ENCODE measurements at regions not wholly inside any gene's neighbourhood (a gene's known extent, or its start where the extent isn't known, plus 50 kb on each side); places are given as distances from the start of the nearest gene placed in this dataset.

DNA sequence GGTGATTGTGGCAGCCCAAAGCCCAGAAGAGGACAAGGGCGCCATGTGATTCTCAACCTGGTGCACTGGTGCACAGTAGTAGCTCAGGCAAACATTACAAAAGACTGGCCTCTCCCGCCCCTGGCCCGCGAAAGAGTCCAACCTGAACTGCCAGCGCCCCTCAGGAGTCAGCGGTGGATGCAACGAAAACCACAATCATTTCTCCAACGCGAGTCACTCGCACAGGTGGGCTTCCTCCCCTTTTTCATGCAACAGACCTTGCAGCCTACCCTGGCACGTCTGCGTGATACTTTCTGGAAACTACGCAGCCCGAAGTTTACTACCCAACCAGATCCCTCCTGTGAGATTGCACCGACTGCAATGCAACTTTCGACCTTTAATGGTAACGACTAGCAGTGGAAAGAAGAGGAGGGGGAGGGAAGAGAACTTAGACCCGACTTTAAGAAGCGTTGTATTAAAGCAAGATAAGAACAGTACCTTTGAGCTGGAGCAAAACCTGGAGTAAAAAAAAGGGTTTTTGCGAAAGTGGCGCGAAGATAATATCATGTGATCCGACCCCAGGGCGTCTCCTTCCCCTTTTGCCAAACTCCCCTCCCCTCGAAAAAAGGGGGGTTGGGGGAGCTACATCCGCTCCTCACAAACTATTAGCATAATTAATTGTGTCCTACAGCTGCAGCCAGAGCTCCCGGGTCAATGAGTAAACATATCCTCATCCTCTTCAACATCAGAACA, 63.3 kb upstream of the CCDC160 start:
- no peak overlapping the region for H3K4me3 ChIP-seq (ENCODE audit: low read depth, low read length)
- no peak for DNase-seq (ENCODE audit: low read depth)
- TF ChIP-seq, protein P1, sequence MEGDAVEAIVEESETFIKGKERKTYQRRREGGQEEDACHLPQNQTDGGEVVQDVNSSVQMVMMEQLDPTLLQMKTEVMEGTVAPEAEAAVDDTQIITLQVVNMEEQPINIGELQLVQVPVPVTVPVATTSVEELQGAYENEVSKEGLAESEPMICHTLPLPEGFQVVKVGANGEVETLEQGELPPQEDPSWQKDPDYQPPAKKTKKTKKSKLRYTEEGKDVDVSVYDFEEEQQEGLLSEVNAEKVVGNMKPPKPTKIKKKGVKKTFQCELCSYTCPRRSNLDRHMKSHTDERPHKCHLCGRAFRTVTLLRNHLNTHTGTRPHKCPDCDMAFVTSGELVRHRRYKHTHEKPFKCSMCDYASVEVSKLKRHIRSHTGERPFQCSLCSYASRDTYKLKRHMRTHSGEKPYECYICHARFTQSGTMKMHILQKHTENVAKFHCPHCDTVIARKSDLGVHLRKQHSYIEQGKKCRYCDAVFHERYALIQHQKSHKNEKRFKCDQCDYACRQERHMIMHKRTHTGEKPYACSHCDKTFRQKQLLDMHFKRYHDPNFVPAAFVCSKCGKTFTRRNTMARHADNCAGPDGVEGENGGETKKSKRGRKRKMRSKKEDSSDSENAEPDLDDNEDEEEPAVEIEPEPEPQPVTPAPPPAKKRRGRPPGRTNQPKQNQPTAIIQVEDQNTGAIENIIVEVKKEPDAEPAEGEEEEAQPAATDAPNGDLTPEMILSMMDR (IDR thresholded peaks at IDR 0.05; ENCODE audit: low read depth, low read length, missing control alignments): no peak

- H3K4me3 ChIP-seq (ENCODE audit: low read depth, low read length): no peak overlapping the region
- DNase-seq (ENCODE audit: low read depth): no peak
- TF ChIP-seq, protein P1 (IDR thresholded peaks at IDR 0.05; ENCODE audit: low read depth, low read length, missing control alignments): no peak
Observed at GRCh38 chrX:134174273-134174660, 62.7 kb upstream of the CCDC160 start.

- H3K4me3 ChIP-seq (ENCODE audit: low read depth, low read length): no peak overlapping the region
- TF ChIP-seq, protein P1 (IDR thresholded peaks at IDR 0.05; ENCODE audit: low read depth, low read length, missing control alignments): no peak
- DNase-seq (ENCODE audit: low read depth): no peak
Observed at GRCh38 chrX:134174859-134175258, 62.1 kb upstream of the CCDC160 start.

DNA sequence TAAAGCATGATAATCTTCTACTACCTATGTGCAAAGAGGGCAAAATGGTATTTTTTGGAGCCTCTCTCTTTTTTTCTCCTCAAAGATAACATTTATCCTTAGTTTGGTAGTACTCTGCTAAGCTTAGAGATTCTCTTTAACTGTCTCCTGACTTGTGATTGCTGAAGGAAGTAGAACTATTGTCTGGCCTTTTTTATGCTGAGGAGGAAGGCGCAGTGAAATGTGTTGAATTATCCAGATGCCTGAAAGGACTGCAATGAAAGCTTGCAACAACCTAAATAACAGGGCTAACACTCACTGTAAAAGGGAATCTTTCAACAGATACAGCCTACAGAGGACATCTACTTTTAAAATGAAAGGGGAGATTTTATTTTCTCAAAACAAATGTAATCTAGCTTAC, 59.5 kb upstream of the CCDC160 start:
- no peak overlapping the region for H3K4me3 ChIP-seq (ENCODE audit: low read depth, low read length)
- TF ChIP-seq, protein P1 (IDR thresholded peaks at IDR 0.05; ENCODE audit: low read depth, low read length, missing control alignments): no peak
- no peak for DNase-seq (ENCODE audit: low read depth)

DNA sequence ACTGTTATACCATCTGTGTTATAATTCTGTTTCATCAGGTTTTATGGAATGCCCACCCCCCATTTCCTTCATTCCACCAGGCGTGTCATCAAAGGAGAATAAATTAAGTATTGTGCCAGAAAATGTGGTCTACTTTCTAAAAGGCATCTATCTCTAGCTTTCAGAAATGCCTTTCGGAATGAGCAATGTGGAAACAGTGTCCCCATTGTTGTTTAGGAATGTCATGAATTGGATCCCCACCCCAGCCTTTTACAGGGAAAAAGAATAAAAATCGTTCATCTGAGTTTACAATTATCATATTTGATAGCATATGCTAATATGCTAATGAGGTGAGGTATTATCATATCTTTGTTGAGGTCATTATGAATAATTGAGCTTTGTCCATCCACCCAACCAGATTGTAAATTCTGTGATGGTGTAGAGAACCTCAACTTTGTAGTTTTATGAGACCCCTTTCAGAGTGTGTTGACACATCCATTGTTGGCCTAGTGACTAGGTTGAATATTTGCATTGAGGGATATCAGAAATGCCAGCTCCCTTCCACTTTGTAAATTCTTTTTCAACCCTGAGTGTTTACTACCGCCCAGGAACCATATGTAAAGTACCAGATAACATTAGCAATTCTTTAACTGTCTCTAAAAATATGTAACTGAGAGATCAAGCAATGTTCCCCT, 56.2 kb upstream of the CCDC160 start:
- no peak overlapping the region for H3K4me3 ChIP-seq (ENCODE audit: low read depth, low read length)
- TF ChIP-seq, protein P1 (IDR thresholded peaks at IDR 0.05; ENCODE audit: low read depth, low read length, missing control alignments): no peak
- DNase-seq (ENCODE audit: low read depth): no peak

DNA sequence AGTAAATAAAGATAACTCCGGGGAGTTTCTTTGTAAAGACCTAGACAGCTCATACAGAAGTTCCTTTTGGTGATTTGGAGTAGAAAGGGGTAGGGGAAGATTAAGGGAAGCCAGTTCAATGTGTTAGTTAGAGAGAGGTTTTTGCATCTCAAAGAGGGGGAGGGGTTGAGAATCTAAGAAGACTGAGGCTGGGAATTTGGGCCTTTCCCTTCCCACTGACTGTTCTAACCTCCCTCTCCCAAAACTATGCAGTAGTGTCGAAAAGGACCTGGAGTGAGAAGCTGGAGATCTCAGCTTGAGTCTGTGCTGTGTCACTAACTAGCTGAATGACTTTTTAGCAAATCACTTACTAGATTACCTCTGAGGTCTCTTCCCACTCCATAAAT, 55.7 kb upstream of the CCDC160 start:
- H3K4me3 ChIP-seq (ENCODE audit: low read depth, low read length): no peak overlapping the region
- no peak for DNase-seq (ENCODE audit: low read depth)
- TF ChIP-seq, protein P1 (IDR thresholded peaks at IDR 0.05; ENCODE audit: low read depth, low read length, missing control alignments): no peak

DNA sequence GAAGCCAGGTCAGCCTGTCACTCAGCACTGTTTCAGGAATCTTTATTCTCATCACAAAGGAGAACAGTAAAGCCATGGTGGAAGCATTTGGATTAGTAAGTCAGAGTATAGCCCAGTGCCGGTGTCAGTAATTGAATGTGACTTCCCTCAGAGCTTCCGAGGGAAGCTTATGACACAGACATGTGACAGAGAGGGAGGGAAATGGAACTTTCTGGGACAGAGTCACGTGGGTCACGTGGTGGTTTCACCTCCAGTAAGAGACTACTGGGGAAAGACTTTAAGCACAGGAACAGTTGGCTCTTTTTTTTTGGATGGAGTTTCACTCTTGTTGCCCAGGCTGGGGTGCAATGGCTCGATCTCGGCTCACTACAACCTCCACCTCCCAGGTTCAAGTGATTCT, 53.3 kb upstream of the CCDC160 start:
- H3K4me3 ChIP-seq (ENCODE audit: low read depth, low read length): no peak overlapping the region
- no peak for DNase-seq (ENCODE audit: low read depth)
- TF ChIP-seq, protein P1 (IDR thresholded peaks at IDR 0.05; ENCODE audit: low read depth, low read length, missing control alignments): no peak

Measured in GM12864 (cell line).